HUDEP-2 (cell line): ENCODE measurements at regions not wholly inside any gene's neighbourhood (a gene's known extent, or its start where the extent isn't known, plus 50 kb on each side); places are given as distances from the start of the nearest gene placed in this dataset.

Experiments
- DNase-seq, 76 experiments: peaks; one replicate each; lab custom pipeline; 2025; ENCODE audit not compliant: unreplicated experiment in 76 of 76; lab: John Stamatoyannopoulos, UW

DNA sequence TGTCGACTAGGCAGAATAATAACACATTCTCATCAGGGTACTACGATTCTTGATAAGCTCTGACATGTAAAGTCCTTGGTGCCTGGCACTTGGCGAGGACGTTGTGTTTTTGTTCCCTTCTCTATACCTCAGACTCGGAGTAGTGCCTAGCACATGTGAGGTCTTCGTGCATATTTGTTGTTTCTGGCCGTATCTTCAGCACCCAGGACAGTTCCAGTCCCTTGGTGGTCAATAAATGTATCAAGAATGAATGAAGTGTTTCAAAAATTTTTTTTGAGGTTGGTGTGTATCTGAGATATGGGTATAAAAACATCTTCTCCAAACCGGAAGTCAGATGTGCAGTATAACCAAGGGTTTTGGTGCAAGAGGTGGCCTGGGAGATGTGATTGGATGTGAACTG lies 198.2 kb downstream of the AACS start:
- DNase-seq = no peak

DNA sequence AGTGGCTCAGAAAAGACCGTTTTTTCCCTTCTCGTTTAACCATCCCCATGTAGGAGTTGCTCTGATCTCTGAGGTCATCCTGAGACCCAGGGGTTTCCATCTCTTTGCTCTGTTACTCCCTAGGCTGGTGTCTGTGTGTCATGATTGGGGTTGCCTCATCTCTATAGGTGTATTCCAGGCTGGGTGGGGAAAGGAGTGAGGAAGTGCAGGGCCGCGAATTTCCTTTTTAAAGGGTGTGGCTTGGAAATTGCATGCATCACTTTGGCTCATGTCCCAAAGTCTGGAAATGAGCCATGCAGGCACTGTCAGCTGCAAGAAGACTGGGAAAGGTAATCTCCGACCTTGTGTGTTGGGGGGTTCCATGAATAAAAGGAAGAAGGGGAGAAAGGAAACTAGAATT lies 201.9 kb downstream of the AACS start:
- no peak for DNase-seq

DNA sequence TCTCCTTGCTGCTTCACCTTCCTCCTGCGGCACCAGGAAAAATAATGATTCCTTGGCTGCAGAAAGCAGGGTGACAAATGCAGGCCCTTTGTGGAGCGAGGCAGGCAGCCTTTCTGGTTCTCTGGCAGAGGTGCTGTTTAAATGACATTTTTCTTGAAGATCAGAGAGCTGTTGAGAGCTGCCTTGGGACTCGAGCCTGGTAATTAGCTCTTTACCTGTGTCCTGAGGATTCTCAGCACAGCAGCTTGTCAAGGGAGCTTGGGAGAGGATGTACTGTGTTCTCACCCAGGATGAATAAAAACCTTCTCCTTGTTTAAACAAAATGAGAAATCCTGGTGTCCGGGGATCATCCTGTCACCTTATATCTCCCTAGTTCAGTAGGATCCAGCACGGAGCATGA lies 204.0 kb downstream of the AACS start:
- DNase-seq = no peak

DNA sequence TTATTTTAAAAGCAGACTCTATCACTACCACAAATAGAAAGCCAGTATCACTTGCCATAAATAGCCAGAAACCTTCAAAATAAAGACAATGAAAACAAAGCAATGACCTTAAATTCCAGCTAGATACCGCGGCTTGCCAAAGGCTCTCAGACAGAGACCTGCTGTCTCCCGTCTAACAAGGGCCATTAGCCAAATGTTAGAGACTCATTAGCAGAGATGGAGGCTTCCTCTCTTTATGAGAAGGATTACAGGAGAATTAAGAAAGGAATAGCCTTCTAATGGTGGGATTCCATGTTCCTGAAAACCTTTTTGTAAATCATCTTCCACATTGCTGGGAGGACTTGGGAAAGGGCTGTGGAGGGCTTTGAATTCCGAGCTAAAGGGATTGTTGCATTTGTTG lies 206.7 kb downstream of the AACS start:
- DNase-seq = no peak

DNA sequence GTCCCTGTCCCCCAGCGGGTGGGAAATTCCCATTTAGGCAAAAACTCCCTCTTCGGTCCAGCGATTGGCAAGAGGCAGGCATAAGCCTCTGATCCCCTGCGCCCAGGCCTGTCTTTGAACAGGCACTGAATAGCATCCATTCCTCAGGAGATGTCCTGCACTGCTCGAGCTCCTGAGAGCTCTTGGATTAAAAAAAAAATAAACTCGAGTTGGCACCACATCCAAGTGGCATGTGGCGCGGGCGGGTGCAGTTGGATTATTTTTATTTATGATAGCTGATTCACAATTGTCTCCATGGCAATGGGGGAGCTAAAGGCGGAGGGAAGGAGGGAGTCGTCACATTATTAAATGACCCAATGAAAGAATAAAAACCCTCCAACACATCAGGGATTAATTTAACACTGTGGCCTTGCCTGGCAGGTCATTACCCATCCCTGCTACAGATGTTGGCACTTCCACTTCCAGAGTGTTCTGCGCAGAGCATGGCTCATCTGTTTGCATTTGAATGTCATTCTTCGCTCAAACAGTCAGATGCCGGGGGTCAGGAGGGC lies 207.2 kb downstream of the AACS start:
- no peak for DNase-seq

DNA sequence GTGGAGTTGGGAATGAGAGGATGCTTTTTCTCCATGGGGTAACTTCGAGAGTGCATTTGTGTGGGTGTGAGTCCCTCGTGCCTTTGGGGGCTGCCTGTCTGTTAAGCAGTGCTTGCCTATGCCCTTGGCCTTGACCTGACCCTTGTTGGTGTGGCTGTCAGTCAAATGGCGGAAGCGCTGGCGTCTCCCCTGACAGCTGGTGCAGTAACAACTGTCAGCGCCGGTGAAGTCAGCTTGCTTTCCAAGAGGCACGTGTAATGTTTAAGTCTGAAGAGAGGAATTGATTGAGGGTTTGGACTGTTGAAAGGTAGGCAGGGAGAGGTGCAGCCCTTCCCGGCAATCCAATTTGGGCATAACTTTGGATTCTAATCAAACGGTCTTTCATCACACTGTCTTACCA lies 211.3 kb downstream of the AACS start:
- DNase-seq = no peak

DNA sequence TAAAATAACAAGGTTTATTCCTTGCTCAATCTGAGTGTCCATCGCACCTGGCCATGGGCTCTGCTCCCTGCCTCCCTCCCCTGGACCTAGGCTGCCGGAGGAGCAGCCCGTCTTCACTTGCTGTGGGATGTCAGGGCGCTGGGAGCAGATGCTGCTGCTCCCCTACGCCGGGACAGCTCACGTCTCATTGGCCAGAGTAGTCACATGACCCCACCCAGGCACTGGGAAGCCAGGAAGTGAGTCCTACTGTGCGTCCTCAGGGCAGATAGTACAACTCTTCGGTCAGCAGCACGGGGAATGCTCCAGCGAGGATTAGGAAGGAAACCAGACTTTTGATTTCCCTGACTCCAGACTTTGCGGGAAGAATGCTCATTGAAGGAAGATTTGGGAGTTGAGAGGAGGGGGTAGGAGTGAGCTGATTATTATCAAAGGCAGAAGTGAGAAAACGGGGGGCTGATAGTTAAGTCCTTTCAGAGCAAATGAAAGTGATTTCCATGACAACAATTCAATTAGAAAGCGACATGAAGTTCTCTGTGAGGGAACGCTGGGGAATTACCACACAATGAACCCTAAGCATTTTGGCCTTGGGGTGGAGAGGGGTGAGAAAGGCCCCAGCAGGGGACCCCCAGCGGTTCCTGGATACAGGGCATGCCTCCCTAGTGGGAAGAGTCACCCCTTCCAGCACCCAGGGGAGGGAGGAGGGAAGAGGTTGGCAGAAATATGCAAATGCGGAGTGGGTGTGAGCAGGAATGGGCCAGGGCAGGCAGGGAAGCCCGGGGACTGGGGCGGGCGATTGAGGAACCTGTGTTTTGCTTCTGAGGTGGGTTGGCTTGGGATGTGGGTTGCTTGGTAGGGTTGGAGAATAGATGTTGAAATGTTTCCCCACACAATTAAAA lies 215.5 kb downstream of the AACS start:
- DNase-seq = peak in 1 of 76 experiments; percentile 2

DNA sequence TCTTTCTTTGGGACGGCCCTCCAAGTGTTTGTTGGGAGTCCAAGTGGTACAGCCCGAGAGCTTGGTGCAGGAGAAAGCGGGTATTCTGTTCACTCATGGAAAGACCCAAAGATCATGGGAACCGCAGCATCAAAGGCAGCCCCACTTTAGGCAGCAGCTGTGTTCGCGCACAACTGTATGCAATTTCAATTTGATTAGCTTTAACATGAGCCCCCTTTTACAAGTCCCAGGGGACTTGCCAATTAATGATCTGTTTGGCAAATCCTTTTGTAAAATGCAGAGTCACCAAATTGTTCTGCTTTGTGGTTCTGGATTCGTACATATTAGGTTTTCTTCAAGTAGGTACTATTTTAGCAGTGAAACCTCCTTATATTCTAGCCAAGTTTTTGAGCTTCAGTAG lies 217.7 kb downstream of the AACS start:
- no peak for DNase-seq

DNA sequence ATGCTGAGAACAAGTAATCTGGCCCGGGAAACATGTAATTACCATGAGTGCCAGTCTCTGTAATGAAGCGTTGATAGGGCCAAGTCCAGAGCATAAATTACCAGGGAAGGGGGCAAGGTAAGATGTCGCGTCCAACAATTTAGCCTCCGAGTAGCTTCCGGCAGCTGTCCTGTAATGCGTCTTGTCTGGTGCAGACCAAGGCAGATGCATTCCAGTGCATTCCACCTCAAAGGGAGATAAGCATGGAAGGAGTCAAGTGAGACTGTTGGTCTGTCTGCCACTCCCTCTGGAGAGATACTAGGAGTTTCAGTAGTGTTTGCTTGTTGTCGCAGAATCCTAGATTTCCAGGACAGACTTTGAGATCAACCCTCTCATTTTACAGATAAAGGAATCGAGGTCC lies 218.3 kb downstream of the AACS start:
- DNase-seq = no peak

DNA sequence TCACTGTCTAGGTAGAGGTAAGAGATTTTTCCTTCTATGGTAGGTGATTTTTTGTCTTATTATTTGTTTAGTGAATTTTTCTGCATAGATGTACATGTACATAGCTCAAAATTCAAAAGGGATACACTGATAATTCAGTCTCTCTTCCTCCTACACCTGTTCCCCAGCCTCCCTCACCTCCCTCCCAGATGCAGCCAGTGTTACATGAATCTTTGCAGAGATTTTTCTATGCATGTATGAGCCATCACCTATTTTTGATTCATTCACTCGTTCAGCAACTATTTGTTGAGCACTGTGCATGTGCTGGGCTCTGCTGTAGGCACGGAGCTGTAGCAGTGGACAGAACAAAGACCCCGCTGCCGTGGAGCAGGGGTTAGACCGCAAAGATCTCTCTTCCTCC lies 218.9 kb downstream of the AACS start:
- DNase-seq = no peak

DNA sequence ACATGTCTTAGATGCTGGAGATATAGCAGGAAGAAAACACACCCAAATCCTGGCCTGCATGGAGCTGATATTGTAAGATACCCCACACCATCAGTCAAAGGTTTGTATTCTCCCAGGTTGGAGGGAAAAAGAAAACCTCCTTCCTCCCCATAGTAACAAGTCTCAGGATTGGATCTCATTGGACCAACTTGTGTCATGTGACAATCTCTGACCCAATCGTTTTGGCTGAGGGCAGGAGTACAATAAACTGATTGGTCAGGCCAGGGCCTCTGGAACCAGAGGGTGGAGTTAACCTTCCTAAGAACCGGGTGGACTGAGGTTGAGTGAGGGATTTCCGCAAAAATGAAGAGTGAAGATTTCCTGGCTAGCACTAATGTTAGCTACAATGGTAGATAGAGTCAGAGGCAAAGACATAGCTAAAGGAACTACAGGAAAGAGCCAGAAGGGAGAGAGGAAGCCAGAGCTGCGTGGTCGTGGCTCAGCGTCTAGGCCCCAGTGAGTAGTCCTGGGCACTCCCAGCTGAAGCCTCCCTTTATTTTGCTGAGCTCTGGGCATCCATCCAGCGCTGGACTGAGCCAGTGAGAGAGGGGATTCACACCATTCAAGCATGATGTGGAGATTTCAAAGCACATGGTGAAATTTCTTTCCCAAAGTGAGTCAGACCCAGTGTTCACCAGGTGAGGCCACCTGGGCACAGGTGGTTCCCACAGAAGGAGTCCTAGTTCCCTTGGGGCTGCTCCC lies 219.9 kb downstream of the AACS start:
- no peak for DNase-seq

DNA sequence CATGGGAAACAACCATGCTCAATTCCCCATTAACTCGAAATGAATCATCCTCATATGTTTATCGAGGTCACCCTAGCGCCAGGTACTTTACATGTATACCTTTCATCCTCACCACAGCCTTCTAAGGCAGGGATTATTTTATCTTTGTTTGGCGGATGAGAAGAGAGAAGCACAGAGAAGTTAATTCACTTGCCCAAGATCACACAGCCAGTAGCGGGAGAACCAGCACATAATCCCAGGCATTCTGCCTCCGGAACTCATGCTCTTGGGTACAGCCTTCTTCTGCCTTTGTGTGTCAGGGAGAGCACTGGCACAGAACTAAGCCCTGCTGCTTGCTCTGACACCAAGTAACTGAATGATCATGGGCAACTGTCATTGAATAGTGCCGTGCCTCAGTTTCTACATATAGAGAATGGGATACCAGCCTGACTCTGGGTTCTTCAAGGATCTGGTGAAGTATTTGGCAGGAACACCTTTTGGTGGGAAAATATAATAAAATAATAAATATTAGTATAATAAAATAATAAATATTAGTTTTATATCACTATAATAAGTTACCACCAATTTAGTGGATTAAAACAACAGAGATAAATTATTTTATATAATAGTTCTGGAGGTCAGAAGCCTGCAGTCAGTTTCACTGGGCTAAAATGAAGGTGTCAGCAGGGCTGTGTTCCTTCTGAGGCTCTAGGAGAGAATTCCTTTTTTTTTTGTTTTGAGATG lies 220.9 kb downstream of the AACS start:
- no peak for DNase-seq

DNA sequence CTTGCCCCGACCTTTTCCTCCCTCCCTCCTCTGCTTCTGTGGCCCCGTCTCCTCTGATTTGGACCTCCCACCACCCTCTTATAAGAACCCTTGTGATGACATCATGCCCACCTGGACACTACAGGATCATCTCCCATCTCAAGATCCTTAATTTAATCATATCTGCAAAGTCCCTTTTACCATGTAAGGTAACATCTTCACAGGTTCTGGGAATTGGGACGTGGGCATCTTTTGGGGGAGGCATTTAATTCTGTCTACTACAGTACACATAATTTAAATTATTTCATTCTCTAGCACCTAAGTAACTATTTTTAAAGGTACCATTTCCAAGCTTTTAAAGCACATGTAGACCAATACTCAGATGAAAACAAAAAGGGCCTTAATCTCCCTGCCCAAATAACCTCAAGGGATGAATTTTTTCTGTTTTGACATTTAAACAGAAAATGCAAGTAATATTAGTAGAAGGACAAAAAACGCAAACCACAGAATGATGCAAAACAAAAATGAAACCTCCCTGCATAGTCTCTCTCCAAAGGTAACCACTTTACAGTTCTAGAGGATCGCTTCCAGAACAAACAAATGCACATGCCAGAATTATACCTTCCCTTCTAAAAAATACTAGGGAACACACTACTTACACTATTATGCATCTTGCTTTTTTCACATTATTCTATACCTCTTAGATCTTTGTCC lies 222.1 kb downstream of the AACS start:
- no peak for DNase-seq

DNA sequence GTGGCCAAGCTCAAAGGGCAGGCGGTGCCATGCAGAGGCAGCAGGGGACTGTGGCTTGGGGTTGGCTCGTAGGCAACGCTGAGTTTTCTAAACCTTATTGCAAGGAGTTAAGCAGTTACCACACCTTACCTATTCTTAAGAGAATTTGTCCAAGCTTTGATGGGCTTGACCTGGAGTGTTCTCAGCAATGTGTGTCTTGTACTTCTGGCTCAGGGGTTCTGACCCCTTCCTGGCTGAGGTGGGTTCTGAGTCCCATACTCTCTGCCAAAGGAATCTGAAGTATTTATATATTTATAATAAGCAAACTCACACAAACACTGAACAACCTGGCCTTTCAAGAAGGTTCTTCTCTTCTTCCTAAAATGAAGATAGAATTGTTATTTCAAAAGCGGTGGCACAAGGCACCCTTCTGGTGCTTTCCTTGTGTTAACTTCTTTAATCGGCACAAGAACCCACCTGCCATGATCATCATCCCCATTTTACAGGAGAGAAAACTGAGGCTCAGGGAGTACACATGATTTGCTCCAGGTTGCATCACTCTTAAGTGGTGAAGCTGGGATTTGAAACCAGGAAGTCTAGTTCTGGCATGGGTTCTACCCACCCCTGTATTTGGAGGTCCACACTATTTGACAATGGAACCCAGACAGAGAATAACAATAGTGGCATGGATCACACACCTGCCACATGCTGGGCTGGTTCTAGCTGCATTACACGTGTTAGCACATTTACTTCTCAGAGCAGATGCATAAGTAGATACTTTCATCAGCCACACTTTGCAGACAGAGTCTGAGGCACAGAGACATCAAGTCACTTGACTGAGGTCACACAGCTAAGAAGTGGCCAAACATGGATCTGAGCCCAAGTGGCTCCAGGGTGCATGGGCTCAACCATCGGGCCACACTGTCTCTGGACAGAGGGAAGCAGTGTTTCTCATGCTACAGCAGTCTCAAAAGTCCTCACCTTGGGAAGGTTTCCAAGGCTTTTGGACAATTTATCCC lies 224.0 kb downstream of the AACS start:
- no peak for DNase-seq

DNA sequence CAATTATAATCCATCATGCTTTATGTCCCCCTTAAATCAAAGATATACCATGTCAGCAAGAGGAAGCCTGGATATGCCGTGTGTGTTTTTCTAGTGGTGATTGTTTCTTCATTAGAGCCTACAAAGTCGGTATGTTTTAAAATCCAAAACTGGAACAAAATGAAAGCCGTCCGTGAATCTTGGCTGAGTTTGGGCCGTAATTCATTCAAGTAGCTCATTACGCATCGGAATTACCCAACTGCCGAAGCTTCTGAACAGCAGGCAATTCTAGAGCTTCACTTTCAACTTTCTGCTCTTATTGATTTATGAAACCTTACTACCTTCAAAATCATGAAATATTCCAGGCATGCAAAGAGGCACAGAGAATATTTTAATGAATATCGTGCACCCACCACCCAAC lies 224.7 kb downstream of the AACS start:
- no peak for DNase-seq

DNA sequence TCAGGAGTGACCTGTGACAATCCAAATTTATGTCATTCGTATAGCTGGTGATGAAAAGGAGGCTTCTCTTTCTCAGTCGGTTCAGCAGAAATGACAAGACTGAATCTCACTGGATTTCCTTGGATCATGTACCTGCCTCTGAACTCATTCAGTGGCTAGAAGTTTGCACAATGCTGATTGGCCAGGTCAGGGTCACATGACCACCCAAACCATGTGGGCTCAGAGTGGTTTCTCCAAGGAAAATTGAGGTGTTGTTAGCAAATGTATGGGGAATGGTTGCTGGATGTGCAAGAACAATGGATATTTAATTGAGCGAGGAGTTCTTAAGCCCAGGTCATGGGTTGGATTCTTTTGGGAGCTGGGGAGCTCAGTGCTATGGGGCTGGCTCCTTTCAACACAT lies 227.5 kb downstream of the AACS start:
- no peak for DNase-seq

DNA sequence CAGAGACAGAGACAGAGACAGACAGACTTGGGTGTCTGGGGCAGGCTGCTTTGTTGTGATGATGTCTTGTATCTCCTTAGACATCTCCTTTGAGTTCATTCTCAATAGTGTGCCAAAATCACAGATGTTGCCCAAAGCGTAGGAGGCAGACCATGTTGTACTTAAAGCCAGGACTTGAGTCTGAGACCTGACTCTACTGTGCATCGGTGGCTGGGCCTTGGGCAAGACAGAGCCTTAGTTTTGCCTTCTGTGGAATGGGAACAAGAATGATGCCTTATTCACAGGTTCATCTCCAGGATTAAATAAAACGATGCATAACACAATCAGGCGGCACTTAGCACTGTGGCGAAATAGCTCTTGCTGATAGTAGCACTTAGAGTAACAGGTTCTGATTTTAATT lies 230.3 kb downstream of the AACS start:
- DNase-seq = no peak

DNA sequence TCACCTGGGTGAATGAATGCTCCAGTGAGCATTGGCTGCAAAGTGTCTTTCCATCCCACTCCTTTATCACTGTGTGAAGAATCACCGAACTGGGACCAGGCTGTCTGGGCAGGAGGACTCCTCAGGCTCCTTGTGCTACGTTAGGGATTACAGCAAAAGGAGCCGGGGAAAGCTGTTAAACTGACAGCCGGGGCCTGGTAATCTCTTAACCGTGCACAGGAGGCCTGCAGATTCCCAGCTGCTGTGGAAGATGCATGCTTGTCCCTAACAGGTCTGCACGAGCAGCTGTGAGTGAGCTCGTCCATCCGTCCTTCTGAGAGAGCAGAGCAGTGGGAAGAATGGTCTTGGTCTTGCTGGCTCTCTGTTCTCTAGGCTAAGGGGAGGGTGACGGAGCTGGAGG lies 231.5 kb downstream of the AACS start:
- no peak for DNase-seq

DNA sequence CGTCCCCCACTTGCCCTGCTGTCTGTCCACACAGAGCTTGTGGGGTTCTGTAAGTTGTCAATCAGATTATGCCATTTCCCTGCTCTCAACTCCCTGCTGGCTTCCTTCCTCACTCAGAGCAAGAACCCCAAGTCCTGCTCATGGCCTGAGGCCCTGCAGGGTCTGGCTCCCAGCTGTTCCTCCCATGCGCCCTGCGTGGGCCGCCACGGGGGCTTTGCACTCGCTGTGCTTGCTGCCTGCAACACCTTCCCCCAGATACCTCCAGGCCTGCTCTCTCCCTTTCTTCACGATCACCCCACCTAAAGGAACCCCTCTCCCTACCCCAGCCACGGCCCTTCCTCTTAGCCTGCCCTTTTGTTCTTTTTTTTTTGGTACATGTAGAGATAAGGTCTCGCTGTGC lies 234.6 kb downstream of the AACS start:
- DNase-seq = no peak
